HFFc6 (cell line): ENCODE measurements at regions not wholly inside any gene's neighbourhood (a gene's known extent, or its start where the extent isn't known, plus 50 kb on each side); places are given as distances from the start of the nearest gene placed in this dataset.
A peak's percentile ranks its signal among the peaks of the same experiment; 100 is the strongest.

Experiments used
- DNase-seq: peaks from one replicate; pipeline ENCODE4 v3.0.0-alpha.2; 2018
- H3K27ac Mint-ChIP-seq: 2 replicates; pipeline ENCODE4 v1.8.0; 2020; ENCODE audit warnings: mild to moderate bottlenecking, mixed read lengths
- H3K27me3 Mint-ChIP-seq: 2 replicates; pipeline ENCODE4 v1.8.0; 2021; ENCODE audit warnings: mild to moderate bottlenecking, moderate library complexity, mixed read lengths; ENCODE audit not compliant: insufficient read depth
- H3K36me3 Mint-ChIP-seq: 2 replicates; pipeline ENCODE4 v1.8.0; 2021; ENCODE audit warnings: low read depth, mixed read lengths
- H3K4me1 Mint-ChIP-seq: 2 replicates; pipeline ENCODE4 v1.8.0; 2020; ENCODE audit warnings: low read depth, mixed read lengths
- H3K4me3 Mint-ChIP-seq: 2 replicates; pipeline ENCODE4 v1.8.0; 2020; ENCODE audit warnings: mild to moderate bottlenecking, moderate library complexity, mixed read lengths
- H3K9me3 Mint-ChIP-seq: 2 replicates; pipeline ENCODE4 v1.8.0; 2020; ENCODE audit warnings: mild to moderate bottlenecking, mixed read lengths
- CTCF ChIP-seq: fragments of 200-600 bp; sonication (generic); IDR thresholded peaks from 2 replicates; pipeline ENCODE4 v1.5.0; 2021; ENCODE audit warnings: antibody characterized with exemption, mild to moderate bottlenecking

DNA sequence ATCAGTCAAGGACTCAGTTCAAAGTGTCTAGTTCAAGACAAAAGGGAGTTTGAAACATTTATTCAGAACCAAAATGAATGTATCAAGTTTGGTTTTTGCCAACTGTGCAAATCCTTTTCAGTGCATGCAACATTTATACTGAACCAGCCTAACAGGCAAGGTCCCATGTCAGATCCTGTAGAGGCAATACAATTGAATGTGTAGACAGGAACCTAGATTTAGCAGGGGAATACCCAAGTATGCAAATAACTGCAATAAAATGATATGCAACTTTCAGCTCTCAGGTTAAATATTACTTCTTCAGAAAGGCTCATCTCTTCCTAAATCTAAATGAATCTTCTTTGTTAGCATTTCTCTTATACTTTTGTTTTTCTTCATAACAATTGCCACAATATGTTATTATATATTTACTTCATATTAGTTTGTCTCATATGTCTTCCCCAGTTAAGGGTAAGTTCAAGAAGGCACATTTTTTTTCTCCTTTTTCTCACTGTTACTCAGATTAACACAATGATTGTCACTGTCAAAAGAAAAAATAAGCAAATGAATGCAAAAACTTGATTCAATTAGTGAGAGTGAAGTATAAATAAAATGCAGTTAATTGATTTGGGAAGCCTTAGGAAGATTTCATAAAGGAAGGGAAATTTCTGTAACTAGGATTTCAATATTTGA lies 163.9 kb upstream of the RASA1 start:
- no peaks in the 10 kb centered on the region; the same call in 1 of the 2 replicates for H3K27me3 Mint-ChIP-seq
- no peak overlapping the region for H3K4me3 Mint-ChIP-seq
- H3K4me1 Mint-ChIP-seq = peaks cover 28% of the 10 kb centered on the region

GRCh38 chr5:87105577-87105976 lies 162.1 kb upstream of the RASA1 start:
- Mint-ChIP-seq H3K9me3 (no peaks in the 10 kb centered on the region), H3K4me1 (peaks cover 14% of the 10 kb centered on the region), H3K4me3 (no peak overlapping the region), H3K27ac (no peak overlapping the region), H3K36me3 (peaks cover 9% of the 10 kb centered on the region), H3K27me3 (no peaks in the 10 kb centered on the region; the same call in 1 of the 2 replicates)
- DNase-seq = no peak
- no peak for TF ChIP-seq CTCF

More for the DNA sequence above, 163.9 kb upstream of the RASA1 start:
- H3K9me3 Mint-ChIP-seq = no peaks in the 10 kb centered on the region
- H3K27ac Mint-ChIP-seq = no peak overlapping the region
- no peak for TF ChIP-seq CTCF
- peaks cover 9% of the 10 kb centered on the region for H3K36me3 Mint-ChIP-seq
- no peak for DNase-seq

GRCh38 chr5:87109746-87110145 lies 157.9 kb upstream of the RASA1 start:
- Mint-ChIP-seq H3K4me3 (no peak overlapping the region), H3K9me3 (no peaks in the 10 kb centered on the region), H3K27me3 (no peaks in the 10 kb centered on the region; the same call in 1 of the 2 replicates), H3K36me3 (peaks cover 9% of the 10 kb centered on the region), H3K27ac (no peak overlapping the region), H3K4me1 (peaks cover 40% of the 10 kb centered on the region)
- no peak for DNase-seq
- TF ChIP-seq CTCF = no peak

GRCh38 chr5:87110721-87111120 lies 157.0 kb upstream of the RASA1 start:
- no peak for TF ChIP-seq CTCF
- no peak for DNase-seq
- no peak overlapping the region for H3K27ac Mint-ChIP-seq
- H3K27me3 Mint-ChIP-seq = no peaks in the 10 kb centered on the region; the same call in 1 of the 2 replicates
- no peak overlapping the region for H3K4me3 Mint-ChIP-seq
- peaks cover under 1% of the 10 kb centered on the region; the same call in 1 of the 2 replicates for H3K36me3 Mint-ChIP-seq
- peaks cover 49% of the 10 kb centered on the region for H3K4me1 Mint-ChIP-seq
- H3K9me3 Mint-ChIP-seq = no peaks in the 10 kb centered on the region

GRCh38 chr5:87113861-87114260 lies 153.8 kb upstream of the RASA1 start:
- TF ChIP-seq CTCF = no peak
- peak; percentile 90 for DNase-seq
- Mint-ChIP-seq H3K27me3 (no peaks in the 10 kb centered on the region; the same call in 1 of the 2 replicates), H3K27ac (peak overlapping the region; percentile 95), H3K9me3 (no peaks in the 10 kb centered on the region), H3K4me1 (peaks cover 72% of the 10 kb centered on the region), H3K4me3 (peak overlapping the region; percentile 76), H3K36me3 (peaks cover 5% of the 10 kb centered on the region; the same call in 1 of the 2 replicates)
